Stimulated activated CD8-positive, alpha-beta memory T cell treated with anti-CD3 and anti-CD28 coated beads, Interleukin-4, amount 100 ng/mL, for 24 hours (primary cell): ENCODE measurements at regions not wholly inside any gene's neighbourhood (a gene's known extent, or its start where the extent isn't known, plus 50 kb on each side); places are given as distances from the start of the nearest gene placed in this dataset.

Experiments used
- DNase-seq: peaks from one replicate; pipeline ENCODE4 v3.0.0-alpha.2; 2020; ENCODE audit warnings: low read depth

DNA sequence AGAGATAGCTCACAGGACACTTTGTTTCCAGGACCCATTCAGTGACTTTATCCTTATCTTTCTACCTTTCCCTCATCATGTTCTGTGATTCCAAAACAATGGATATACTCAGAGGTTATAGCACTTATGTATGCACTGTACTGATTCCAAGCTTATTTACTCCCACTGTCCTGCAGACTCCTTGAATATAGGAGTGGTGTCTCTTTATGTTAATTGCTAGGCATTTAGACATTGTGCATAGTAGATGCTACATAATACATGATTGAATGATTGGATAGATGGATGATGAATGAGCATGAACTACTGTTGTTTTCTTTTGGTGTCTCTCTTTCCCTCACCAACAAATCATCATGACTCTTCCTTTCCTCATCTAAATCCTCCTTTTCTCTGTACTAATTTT, 279.1 kb upstream of the RAG2 start:
- DNase-seq: no peak

DNA sequence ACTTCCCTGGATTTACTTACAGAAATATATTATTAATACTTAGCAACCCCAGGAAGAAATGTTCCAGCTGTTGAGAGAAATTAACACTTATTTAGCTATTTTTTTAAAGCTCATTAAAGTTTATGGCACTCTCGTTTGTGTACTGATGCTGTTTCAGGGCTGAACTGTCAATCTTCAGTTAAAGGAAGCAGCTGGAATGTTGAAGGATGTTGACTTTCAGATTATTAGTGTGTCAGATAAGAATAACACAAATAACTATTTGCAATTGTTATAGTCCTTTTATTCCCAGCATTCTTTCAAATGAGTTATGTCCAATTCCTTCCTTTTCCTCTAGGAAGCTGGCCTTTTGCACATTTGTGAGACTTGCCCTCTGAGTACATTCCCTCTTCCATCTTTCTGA, 278.2 kb upstream of the RAG2 start:
- DNase-seq: no peak

DNA sequence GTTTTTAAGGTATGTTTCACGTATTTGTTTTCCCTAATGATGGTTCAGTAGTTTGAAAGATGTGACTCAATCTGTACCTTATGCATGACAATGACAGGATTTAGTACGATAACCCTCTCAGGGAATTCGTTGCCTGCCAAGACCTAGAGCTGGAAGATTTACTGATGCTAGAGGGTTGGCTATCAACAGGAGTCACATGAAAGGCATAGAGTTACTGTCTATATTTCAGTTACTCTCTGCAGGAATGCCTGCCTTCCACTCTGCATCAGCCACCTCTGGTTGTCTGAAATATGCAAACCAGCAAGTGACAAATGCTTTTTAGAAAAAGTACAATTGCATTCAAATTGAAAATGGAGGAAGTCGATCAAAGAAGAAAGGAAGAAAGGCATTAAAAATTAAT, 276.3 kb upstream of the RAG2 start:
- DNase-seq: no peak

DNA sequence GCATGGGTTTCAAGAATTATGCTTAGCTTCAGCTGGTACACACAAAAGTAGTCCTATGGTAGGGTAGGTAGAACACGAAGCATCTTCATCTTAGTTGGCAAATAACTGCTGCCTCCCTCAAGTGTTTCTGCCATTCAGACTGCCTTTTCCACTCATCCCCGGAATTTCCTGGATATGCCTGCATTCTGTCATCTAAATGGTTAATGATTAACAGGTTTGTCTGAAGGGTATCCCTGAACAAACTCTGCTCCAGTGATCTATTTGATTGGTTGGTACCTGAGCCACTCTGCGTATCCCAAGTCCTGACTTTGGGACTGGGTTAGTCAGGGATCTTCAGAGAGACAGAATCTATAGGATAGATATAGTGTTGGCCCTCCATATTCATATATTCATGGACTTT, 272.3 kb upstream of the RAG2 start:
- DNase-seq: no peak

DNA sequence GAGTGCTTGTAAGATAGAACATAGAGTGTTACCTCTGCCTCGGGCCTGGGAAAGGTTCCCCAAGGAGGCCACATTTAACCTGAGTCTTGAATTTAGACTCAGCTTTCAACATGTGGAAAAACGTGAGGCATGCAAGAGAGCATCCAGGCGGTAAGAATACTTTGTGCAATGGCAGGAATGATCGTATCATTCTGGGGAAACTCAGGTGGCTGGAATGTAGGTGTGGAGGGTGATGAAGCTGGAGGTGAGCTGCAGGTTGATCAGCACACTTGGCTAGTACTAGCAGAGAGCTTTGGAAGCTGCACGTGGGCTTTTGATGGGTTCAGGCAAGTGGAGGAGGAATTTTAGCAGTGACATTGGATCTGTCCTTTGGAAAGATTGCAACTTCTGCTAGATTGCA, 270.3 kb upstream of the RAG2 start:
- no peak for DNase-seq

DNA sequence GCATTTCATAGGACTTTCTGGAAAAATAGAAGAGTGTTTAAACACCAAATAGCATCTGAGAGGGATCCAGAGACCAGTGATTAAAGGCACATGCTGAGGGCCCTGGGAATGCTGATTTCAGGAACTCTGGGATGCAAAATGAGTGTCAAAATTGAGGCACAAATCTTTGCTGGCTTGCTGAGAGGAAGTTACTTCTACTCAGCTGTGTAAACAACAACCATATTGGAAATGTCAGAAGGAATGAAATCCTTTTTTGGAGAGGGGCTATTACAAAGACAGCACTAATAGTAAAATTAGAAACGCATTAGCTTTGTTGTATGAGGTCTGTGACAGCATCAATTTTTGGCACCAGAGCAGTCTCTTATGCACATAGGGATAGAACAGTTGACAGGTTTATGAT, 267.8 kb upstream of the RAG2 start:
- DNase-seq: no peak

DNA sequence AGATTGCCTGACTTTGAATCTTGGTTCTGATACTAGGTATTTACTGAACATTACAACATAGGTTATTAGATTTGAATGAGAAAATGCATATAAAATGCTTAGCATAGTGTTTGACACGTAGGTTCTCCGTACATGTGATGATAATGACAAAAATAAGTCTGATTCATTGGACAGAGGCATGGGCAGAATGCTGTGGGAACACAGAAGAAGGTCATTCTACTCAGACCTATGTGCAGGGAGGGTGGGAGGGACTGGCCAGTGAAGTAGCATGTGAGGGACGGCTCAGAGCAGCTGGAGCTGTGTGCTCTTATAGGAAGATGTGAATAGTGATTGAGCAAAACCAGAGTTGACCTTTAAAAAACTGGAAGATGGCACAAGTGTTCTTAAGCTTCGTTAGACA, 256.8 kb upstream of the RAG2 start:
- no peak for DNase-seq

DNA sequence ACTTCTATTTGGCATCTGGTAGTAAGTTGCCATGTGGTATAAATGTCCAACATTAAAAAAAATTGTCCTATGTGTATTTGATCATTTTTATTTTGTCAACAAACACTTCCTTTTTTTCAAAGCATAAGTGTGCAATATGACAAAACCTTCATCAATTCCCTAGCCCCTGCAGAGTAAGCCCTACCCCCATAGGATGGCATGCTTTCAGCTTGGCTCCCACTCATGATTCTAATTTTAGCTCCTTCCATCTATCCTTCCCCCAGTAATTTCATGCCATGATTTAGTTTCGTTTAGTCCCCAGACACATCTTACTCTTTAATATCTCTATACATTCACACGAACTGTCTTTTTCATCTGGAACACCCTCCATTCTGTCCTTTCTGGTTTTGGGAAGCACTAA, 250.6 kb upstream of the RAG2 start:
- no peak for DNase-seq

DNA sequence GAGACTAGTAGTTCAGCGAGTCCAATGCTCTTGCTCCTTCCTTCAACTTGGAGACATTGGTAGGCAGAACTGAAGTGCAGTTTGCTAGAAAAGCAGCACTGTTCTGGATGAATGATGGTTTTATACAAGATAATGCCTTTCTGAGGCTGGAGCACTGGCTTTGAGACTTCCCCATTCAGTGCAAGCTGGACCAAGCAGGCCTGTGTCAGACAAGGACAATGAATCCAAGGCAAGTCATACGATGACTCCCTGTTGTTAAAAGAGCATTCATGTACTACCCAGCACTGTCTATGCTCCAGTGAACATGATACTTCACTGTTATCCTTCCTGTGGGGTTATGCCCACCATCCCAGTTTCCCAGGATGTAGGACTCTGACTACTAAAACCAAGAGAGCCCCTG, 242.3 kb upstream of the RAG2 start:
- DNase-seq: no peak

DNA sequence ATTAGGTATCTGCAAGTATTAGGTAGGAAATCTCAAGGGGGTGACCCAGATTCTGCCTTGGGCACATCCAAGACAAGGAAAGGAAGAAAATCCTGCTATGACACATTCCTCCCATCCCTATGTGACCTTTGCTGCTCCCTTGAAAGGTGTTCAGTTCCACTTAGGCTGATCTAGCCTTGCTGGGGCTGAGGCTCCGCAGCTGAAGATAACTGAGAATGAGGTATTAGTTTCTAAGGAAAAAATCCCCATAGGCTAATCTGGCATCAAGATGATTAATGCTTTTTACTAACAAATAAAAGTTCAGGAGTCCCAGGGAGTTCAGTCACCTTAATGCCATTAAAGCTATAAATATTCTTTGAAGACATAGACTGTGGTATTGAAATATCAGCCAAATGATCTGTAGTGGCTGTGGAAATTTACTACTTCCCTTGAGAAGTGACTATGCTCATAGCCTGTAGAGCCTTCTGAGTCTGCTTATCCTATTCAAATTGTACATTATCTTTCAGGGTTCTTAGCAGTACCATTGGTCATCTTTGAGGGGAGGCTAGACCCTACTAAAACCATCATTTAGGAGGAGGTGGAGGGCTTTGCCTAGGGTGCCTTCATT, 239.9 kb upstream of the RAG2 start:
- DNase-seq: no peak

DNA sequence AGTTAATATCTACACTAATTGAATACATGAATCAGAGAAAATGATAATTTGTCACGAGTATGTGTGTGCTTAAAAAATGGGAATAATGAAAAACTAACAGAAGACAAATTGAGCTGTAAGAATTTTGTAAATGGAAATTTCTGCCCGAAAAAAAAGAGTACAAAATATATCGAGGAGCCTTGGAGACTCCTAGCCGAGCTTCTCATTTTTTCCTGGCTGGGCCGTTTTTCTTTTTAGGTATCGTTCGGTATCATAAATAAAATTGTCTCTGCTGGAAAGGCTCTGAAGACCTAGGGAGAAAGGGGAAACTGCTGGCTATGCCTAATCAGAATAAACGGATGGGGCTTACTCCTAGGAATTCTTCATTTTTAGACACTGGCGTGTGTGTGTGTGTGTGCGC, 227.2 kb upstream of the RAG2 start:
- no peak for DNase-seq

DNA sequence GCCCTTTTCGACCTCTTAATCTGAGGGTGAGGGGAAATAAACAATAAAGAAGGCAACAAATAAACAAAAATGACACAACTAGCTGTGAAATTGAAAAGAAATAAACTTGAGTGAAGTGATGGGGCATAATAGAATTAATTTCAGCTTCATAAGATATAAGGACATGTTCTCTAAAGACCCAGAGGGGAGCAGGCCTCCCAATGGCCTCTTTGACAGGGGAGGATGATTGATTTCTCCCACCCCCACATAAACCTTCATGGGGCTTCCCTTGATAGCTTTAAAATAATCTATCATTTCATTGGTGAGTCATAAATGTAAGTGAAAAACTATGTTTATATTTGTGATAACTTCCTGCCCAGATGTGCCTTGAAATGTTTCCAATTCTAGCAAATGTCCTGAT, 226.3 kb upstream of the RAG2 start:
- DNase-seq: no peak

DNA sequence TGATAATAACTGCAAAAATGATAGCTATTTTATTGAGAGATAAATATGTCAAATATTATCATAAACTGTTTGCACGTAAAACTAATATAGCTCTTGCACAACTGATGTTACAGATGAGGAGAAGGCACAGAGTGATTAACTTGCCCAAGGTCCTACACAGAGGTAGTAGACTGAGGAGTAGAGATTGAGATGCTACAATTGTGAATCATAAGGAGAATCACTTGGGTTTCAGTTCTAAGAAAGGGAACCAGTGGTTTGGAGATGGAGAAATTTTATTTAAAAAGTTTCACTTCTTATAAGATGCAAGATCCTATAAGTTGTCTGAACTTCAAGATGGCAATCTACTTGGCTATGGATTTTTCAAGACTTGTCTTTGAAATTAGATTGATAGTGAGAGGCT, 224.8 kb upstream of the RAG2 start:
- DNase-seq: no peak

DNA sequence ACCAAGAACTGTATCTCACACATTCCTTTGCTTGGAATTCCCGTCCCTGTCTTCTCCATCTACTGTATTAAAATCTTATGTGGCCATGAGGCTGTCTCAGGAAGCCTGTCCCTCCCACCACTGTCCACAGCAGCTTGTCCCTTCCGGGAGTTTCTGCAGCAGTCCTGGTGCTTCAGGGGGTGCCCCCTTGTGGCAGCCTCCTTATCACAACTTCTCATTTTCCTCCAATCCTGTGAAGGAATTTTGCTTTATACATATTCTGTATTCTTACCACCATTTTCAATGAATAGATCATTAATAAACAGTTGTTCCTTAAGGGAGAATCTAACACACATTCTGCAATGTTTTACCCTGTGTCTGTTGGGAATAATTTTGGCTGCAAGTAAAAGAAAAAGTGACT, 220.4 kb upstream of the RAG2 start:
- no peak for DNase-seq

DNA sequence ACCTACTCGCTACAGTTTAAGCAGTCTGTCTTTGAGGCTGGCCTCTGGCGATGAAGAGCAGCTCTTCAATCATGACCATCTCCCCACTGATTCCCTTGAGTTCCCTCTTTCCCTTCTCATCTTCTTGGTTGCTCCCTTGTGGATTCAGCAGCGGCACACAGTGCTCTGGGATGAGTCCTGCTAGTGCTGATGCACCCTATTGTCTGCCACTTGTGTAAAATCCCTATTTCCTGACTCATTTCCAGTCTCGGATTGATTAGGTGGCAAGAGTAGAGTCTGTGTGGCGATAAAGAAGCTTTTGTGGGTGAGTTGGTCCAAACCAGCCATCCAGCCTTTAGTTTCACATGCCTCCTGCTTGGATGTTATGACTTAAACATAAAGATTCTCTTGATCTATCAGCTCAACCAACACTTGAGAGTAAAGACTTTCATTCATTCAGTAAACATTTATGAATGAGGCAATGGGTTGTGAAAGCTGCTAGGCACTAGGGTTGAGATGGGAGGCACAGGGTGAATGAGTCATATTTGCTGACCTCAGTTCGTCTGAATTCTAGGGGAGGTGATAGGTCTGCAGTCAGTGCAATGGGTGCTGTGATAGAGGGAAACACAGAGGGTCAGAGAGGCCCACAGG, 219.4 kb upstream of the RAG2 start:
- no peak for DNase-seq

DNA sequence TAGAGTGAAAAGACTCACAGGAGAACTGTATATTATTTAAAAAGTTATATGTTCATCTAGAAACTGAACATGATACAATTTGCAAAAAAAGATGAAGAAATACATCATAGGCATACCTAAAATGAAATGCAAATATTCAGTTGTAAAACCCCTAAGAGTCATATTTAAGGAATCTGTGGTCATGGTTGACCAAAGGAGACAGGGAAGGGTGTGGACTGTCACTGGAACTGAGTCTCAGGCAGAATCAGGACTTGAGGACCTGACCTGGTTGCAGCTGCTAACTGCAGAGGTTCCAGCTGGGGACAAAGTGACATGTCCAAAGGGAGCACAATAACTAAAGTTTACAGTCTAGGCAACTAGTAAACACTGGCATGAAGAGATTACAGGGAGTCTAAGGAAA, 211.3 kb upstream of the RAG2 start:
- no peak for DNase-seq

DNA sequence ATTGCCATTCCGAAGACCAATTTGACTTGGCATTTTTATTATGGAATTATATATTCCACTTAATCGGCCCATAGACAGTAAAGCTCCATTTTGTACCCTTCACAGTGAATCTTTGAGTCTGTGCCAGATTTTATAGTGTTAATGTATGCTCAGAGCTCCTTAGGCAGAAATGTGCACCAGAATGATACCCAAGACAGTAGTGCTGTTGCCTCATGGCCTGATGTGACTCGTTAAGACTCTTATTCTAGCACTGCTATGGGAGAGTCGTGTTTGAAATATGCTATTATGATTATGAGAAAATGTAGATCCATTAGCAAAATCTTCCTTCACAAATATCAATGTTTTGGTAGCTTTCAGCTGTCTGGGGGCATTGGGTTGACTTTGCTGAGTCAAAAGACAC, 209.8 kb upstream of the RAG2 start:
- no peak for DNase-seq

DNA sequence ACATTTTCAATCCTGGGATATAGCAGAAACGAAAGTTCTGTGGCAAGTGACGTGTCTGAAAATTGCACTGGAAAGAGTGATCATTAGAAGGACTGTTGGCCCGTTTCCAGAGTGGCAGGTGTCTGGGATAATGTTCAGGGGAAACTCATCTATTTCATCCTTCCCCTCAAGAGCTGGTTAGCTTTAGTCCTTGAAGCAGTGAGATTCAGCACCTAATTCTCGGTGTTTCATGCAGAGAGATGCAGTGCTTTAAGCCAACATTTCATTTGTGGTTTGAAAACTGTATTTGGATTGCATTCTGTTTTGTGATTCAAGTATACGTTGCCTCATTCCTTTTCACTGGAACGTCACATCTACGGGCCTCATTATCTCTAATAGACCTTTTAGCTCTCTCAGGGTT, 205.0 kb upstream of the RAG2 start:
- DNase-seq: no peak

DNA sequence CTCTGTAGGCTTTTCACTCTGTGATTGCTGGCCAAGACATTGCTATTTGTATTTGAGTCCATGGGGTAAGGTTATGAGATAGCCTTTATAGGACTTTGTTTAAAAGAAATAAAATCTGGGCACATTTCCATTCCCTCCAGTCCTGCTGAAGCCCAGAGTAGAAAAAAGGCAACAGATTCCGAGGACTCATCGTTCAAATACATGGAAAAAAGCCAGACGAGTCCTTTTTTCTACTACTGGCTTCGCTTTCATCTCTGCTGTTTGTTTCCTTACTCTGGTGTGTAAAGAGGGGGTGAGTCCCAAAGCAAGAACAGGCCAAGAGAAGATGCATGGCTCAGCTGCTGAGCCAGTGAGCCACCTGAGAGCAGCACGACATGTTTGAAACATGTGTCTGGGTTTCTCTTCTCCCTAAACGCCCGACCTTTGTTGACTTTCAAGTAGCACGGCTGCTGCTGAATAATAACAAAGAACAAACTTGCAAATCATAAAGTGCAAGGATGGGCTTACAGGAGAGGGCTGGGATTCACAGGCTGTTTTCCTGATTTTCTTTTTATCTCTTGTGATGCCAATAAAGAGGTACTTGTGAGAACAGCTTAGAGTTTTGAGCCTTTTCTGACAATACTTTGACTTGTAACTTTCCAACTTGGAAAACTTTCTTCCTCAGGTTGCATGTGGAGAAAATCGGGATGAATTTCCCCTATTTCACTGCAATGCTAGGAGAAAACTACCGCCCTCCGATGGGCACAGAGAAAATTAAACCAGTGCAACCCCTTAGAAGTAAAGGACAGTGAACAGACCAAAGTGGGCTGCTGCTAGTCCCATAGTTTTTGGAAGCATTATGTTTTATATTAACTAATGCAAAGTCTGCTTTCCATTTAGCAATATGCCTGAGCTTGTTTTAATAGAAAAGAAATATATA, 195.2 kb upstream of the RAG2 start:
- DNase-seq: no peak

DNA sequence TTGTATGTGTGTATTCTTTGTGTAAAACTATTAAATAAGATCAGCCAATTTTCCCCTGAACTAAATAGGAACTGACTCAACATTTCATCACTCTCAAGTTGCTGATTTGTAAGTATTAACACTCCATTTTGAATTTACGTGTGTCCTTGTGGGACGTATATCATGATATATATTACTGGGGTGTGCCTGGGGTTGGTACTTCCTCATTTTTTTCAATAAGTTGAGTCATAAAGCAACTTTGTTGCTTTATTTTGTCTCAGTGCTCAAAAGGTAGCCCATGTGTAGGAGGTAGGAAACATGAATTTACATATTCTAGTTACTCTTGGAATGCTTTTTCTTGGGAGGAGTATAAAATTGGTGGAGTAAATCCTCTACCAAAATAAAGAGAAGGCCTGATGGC, 193.9 kb upstream of the RAG2 start:
- no peak for DNase-seq

DNA sequence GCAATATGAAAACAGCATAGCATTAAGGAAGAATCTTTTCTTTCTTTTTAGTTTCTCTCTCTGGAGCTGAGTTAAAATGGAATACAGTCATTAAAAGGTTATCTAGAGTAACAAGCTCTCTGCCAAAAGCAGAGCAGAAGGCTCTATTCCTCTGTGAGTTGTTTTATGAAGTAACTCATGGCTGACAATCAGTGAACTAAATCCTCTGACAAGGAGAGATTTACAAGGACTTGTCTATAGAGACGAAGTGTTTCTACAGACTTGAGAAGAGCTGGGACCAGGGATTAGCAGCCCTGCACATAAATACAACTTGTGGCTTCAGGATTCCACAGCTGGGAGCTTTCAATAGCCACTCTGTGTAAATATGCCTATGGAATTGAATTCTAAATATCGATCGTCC, 192.5 kb upstream of the RAG2 start:
- no peak for DNase-seq

DNA sequence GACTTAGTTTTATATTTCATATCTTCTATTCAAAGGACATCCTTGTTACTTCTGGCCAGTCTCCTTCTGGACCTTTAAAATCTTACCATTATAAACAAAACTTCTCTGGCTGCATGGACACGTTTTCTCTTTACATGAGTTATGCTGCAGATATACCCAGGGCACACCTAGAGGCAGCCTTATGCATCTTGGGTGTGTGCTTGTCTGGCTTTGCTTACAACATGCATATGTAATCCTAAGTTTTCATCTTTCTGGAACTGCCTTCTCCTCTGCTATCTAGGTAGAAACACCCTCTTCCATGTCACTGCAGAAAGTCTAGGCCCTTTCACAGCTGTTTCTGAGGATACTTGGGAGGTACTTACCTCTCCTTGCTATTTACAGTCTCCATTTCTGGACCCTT, 185.8 kb upstream of the RAG2 start:
- DNase-seq: no peak

DNA sequence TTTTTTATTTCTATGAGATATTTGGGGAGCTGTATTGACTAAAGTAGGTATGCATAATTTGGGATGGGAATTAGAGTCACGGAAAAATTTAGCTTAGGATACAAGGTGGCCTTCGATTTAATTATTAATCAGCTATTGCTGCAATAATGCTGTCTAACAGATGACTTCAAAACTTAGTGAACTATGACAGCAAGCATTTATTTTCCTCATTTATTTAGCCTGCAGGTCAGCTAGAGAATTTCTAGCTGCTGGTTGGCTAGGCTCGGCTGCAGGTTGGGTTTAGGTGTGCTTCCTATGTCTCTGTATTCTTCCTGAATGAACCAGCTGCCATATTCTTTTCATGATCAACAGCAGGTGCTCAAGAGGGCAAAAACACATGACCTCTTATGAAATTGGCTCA, 181.8 kb upstream of the RAG2 start:
- DNase-seq: no peak

DNA sequence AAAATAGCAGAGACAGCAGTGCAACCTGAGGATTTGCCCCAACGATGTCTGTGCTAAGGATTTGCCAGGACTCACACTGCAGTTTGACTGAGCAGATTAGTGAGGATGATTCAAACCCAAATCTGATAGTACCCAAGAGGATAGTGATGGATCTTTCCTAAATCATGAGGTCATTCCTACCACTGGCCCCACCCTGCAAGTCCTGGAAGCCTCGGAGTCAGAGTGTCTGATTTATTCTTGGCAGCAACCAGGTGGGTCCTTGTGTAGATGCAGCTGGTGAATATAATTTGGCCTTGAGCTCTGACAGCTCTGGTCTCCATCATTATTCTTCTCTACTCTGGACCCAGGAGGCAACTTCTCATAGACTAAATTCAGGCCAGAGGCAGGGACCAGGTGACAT, 179.3 kb upstream of the RAG2 start:
- DNase-seq: no peak
